D721Med (cell line): ENCODE measurements at regions not wholly inside any gene's neighbourhood (a gene's known extent, or its start where the extent isn't known, plus 50 kb on each side); places are given as distances from the start of the nearest gene placed in this dataset.
"Not testable (repeated sequence)": the region's sequence is repeated elsewhere in the genome, so short reads cannot be mapped to it uniquely, and the experiment has no call there.

Experiments
- DNase-seq: peaks from one replicate; pipeline ENCODE4 v3.0.0; 2011; ENCODE audit warnings: low spot score; ENCODE audit not compliant: insufficient read length
- FAIRE-seq: peaks from 2 replicates; lab custom pipeline; 2011; peaks lifted over from hg19 to GRCh38; lab: Jason Lieb, UNC
- CTCF ChIP-seq: IDR thresholded peaks from 2 replicates; pipeline ENCODE4 v1.5.1; 2012; ENCODE audit warnings: mild to moderate bottlenecking, control low read depth; ENCODE audit not compliant: insufficient read depth; ENCODE audit errors: missing control alignments

GRCh38 chrX:128714425-128714824, 662.2 kb upstream of the ACTRT1 start:
- DNase-seq (no peak), FAIRE-seq (no peak)
- no peak for TF ChIP-seq CTCF

- no peak for DNase-seq
- TF ChIP-seq CTCF, result no peak
- FAIRE-seq, result no peak
These were observed 647.6 kb upstream of the ACTRT1 start for GRCh38 chrX:128699716-128700285.

- TF ChIP-seq CTCF, result no peak
- no peak for FAIRE-seq
- no peak for DNase-seq
These were observed 646.5 kb upstream of the ACTRT1 start for GRCh38 chrX:128698573-128699181.

- no peak for TF ChIP-seq CTCF
- DNase-seq (no peak), FAIRE-seq (no peak)
These were observed 639.7 kb upstream of the ACTRT1 start for GRCh38 chrX:128691872-128692271.

- no peak for TF ChIP-seq CTCF
- FAIRE-seq, result no peak
- no peak for DNase-seq
These were observed 633.2 kb upstream of the ACTRT1 start for GRCh38 chrX:128685387-128685786.

- DNase-seq (no peak), FAIRE-seq (no peak)
- TF ChIP-seq CTCF, result no peak
These were observed 624.4 kb upstream of the ACTRT1 start for GRCh38 chrX:128676651-128677050.

GRCh38 chrX:128674326-128675086, 622.3 kb upstream of the ACTRT1 start:
- not testable (repeated sequence) for DNase-seq, FAIRE-seq
